Cardiac muscle cell (in vitro differentiated cells and primary cell): ENCODE measurements at regions not wholly inside any gene's neighbourhood (a gene's known extent, or its start where the extent isn't known, plus 50 kb on each side); places are given as distances from the start of the nearest gene placed in this dataset.

ENCODE experiments used
- DNase-seq, 2 donors: peaks; one replicate each; pipeline versions ENCODE4 v3.0.0 to v3.0.0-alpha.2; 2010 to 2017; ENCODE audit warnings: low read depth in 1 of 2, low spot score in 1 of 2
- H3K27ac ChIP-seq: fragments of 200-600 bp; sonication (generic); 2 replicates; pipeline ENCODE4 v1.5.1; 2016
- H3K27me3 ChIP-seq: fragments of 200-600 bp; sonication (generic); 2 replicates; pipeline ENCODE4 v1.6.0; 2016; ENCODE audit warnings: control low read depth
- H3K36me3 ChIP-seq: fragments of 200-600 bp; sonication (generic); 2 replicates; pipeline ENCODE4 v1.5.1; 2016; ENCODE audit warnings: control low read depth
- H3K4me1 ChIP-seq: fragments of 200-600 bp; sonication (generic); 2 replicates; pipeline ENCODE4 v1.8.1; 2017; ENCODE audit warnings: low read depth, mild to moderate bottlenecking, mixed run types
- H3K4me3 ChIP-seq: fragments of 200-600 bp; sonication (generic); 2 replicates; pipeline ENCODE4 v1.5.1; 2016; ENCODE audit warnings: mild to moderate bottlenecking
- H3K9me3 ChIP-seq: fragments of 200-600 bp; sonication (generic); 2 replicates; pipeline ENCODE4 v1.5.1; 2017; ENCODE audit warnings: low read depth, mild to moderate bottlenecking, control low read depth
- TF ChIP-seq, protein P1 (sequence below): IDR thresholded peaks from 2 replicates; pipeline ENCODE4 v1.5.1; 2012; ENCODE audit warnings: low read depth, mild to moderate bottlenecking, low read length

DNA sequence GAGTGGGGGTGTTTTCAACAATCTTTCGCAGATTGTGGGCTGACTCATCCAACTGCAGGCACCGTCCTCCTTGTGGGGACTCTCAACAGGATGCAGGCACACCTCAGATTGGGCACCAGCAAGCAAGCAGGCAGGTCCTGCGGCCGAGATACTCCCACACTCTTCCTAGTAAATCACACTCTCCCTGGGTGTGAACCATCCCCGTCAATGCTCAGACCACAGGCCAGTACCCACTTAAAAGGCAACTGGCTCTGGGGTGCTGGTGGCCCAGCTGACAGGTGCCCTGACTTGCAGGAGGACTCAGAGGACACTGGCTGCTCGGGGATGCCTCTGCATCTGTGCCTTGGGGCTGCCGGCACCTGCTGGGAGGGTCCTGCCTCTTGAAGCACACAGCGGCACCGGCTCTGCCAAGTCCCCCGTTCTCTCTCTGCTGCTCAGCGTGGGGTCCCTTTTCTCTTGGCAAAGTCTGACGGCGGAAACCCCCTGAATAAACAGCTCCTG lies 282.5 kb downstream of the CTTN start:
- TF ChIP-seq, protein P1, sequence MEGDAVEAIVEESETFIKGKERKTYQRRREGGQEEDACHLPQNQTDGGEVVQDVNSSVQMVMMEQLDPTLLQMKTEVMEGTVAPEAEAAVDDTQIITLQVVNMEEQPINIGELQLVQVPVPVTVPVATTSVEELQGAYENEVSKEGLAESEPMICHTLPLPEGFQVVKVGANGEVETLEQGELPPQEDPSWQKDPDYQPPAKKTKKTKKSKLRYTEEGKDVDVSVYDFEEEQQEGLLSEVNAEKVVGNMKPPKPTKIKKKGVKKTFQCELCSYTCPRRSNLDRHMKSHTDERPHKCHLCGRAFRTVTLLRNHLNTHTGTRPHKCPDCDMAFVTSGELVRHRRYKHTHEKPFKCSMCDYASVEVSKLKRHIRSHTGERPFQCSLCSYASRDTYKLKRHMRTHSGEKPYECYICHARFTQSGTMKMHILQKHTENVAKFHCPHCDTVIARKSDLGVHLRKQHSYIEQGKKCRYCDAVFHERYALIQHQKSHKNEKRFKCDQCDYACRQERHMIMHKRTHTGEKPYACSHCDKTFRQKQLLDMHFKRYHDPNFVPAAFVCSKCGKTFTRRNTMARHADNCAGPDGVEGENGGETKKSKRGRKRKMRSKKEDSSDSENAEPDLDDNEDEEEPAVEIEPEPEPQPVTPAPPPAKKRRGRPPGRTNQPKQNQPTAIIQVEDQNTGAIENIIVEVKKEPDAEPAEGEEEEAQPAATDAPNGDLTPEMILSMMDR: no peak
- Histone ChIP-seq H3K36me3 (no peaks in the 10 kb centered on the region), H3K9me3 (no peaks in the 10 kb centered on the region), H3K27ac (no peak overlapping the region), H3K4me1 (no peaks in the 10 kb centered on the region), H3K4me3 (no peak overlapping the region), H3K27me3 (no peaks in the 10 kb centered on the region)
- no peak for DNase-seq

DNA sequence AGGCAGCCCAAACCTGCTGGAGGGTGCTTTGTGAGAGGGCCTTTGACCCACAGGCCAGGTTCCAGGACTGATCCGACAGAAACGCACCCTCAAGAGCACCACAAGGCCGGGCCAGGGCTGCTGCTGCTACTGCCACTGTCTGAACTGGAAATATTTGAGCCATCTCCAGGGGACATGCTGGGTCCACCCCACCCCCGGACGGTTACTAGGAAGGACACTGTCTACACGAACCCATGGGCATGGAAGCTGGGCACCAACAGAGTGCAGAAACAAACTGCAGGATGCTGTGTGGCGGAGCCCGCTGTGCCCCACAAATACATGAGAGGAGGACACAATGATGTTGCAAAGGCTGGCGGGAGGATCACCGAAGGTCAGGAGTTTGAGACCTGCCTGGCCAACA lies 283.7 kb downstream of the CTTN start:
- H3K4me3 ChIP-seq: no peak overlapping the region
- H3K27me3 ChIP-seq: no peaks in the 10 kb centered on the region
- H3K9me3 ChIP-seq: no peaks in the 10 kb centered on the region
- H3K36me3 ChIP-seq: no peaks in the 10 kb centered on the region
- H3K4me1 ChIP-seq: no peaks in the 10 kb centered on the region
- TF ChIP-seq, protein P1: no peak
- DNase-seq: no peak
- H3K27ac ChIP-seq: no peak overlapping the region

DNA sequence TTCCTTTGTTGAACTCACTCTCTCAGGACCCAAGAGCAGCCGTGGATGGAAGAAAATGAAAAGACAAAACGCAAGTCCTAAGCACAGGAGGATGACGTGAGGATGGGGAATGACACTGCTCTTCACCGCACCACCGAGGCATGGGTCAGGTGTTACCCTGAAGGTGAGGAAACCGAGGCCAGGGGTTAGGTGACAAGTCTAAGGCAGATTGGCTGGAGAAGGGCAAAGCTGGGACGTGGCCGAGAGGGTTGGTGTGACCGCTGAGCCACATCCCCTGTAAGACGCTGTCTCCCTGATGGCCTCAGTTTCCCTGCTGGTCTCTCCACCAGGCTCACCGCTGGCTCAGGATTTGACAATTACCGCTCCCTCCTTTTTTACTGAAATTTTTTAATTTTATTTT lies 284.4 kb downstream of the CTTN start:
- Histone ChIP-seq H3K4me1 (no peaks in the 10 kb centered on the region), H3K27ac (no peak overlapping the region), H3K27me3 (no peaks in the 10 kb centered on the region), H3K4me3 (no peak overlapping the region), H3K36me3 (no peaks in the 10 kb centered on the region), H3K9me3 (no peaks in the 10 kb centered on the region)
- DNase-seq: no peak
- TF ChIP-seq, protein P1: no peak

DNA sequence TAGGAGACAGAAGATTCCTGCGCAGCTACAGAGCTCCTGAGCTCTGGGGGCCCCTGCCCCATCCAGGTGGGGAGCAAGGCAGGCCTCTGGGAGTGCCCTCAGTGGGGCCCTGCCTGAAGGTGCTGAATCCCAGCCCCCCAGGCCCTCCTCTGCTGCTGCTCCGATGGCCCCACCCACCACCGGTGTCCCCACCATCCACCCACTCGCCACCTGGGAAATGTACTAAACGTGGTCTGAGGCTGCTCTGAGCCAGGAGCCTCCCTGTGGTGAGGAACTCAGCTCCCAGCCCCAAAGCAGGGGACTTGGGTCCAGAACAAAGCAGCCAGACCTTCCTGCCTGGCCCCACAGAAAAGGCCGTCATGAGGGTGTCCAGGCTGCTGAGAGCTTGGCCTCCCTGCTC lies 289.4 kb downstream of the CTTN start:
- no peaks in the 10 kb centered on the region for H3K36me3 ChIP-seq
- TF ChIP-seq, protein P1: no peak
- no peaks in the 10 kb centered on the region for H3K9me3 ChIP-seq
- no peak for DNase-seq
- H3K27me3 ChIP-seq: no peaks in the 10 kb centered on the region
- H3K4me3 ChIP-seq: no peak overlapping the region
- no peak overlapping the region for H3K27ac ChIP-seq
- H3K4me1 ChIP-seq: no peaks in the 10 kb centered on the region

DNA sequence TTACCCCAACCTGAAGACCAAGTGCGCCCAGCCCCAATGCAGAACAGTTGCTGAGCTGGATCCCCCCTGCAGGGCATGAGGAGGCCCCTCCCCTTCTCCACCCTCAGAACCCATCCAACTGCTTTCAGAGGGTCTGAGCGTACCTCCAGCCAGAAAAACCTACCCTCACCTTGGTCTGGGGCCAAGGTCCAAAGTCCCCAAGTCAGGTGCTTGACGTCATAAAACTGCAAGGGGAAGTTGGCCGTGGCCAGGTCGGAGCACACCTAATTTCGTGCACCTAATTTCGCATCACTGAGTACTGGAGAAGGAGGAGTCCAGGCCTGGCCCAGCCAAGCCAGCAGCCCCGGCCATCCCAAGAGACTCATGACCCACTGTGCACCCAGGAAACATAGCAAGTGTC lies 289.8 kb downstream of the CTTN start:
- no peaks in the 10 kb centered on the region for H3K36me3 ChIP-seq
- no peak overlapping the region for H3K4me3 ChIP-seq
- H3K9me3 ChIP-seq: no peaks in the 10 kb centered on the region
- no peak for DNase-seq
- no peak overlapping the region for H3K27ac ChIP-seq
- TF ChIP-seq, protein P1: no peak
- H3K4me1 ChIP-seq: no peaks in the 10 kb centered on the region
- no peaks in the 10 kb centered on the region for H3K27me3 ChIP-seq

DNA sequence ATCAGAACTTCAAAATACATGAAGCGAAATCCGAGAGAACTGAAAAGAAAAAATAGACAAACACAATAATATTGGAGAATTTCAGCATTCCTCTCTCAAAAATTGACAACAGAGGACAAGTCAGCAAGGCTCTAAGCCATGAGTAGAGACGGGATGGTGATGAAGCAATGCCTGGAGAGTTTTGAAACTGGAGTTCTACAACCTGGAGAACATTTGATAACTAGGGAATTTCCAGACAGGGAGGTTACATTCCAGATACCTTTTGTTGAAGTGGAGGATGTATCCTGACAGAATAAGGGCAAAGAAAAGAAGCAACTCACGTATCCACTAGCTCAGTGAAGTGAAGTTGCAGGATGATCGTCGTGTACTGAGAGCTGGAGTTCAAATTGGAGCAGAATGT lies 291.4 kb downstream of the CTTN start:
- DNase-seq: no peak
- no peak overlapping the region for H3K27ac ChIP-seq
- H3K36me3 ChIP-seq: no peaks in the 10 kb centered on the region
- no peaks in the 10 kb centered on the region for H3K4me1 ChIP-seq
- TF ChIP-seq, protein P1: no peak
- H3K27me3 ChIP-seq: no peaks in the 10 kb centered on the region
- no peaks in the 10 kb centered on the region for H3K9me3 ChIP-seq
- no peak overlapping the region for H3K4me3 ChIP-seq
